K562 (cell line): ENCODE measurements at regions not wholly inside any gene's neighbourhood (a gene's known extent, or its start where the extent isn't known, plus 50 kb on each side); places are given as distances from the start of the nearest gene placed in this dataset.

ENCODE experiments used
- ATF1 ChIP-seq, 2 experiments: fragments of 450-650 bp in 1 of 2; IDR thresholded peaks; 2 replicates each; pipeline ENCODE4 v1.6.1; 2016; ENCODE audit warnings: missing compliant biosample characterization in 1 of 2, missing genetic modification characterization in 1 of 2
- BACH1 ChIP-seq: fragments of 200-800 bp; sonication (Bioruptor generic); IDR thresholded peaks from 2 replicates; pipeline ENCODE4 v1.6.1; 2016; ENCODE audit warnings: missing genetic modification characterization, missing compliant biosample characterization
- CHD1 ChIP-seq: fragments of 200-600 bp; sonication (generic); IDR thresholded peaks from one replicate; pipeline ENCODE4 v1.6.1; 2012; ENCODE audit warnings: mild to moderate bottlenecking, moderate library complexity, low read length, inconsistent platforms
- CHD4 ChIP-seq: fragments of 200-600 bp; sonication (generic); IDR thresholded peaks from 3 replicates; pipeline ENCODE4 v1.6.1; 2012; ENCODE audit warnings: low read depth, mild to moderate bottlenecking, mixed read lengths, low read length, inconsistent platforms; ENCODE audit not compliant: insufficient read depth, insufficient replicate concordance, poor library complexity, severe bottlenecking
- POU5F1 ChIP-seq: fragments of 150-350 bp; IDR thresholded peaks from 2 replicates; pipeline ENCODE4 v1.6.1; 2014; ENCODE audit warnings: borderline replicate concordance, low read length, low read depth, mild to moderate bottlenecking; ENCODE audit not compliant: partially characterized antibody
- RBM17 ChIP-seq: fragments of 200-400 bp; formaldehyde crosslinking; IDR thresholded peaks from 2 replicates; pipeline ENCODE4 v1.6.1; 2017; ENCODE audit warnings: low read depth, mild to moderate bottlenecking, low read length, borderline replicate concordance
- SLC30A9 ChIP-seq: fragments of 250-450 bp; sonication (Bioruptor Pico); IDR thresholded peaks from 2 replicates; pipeline ENCODE4 v1.8.0; 2022; ENCODE audit warnings: mild to moderate bottlenecking, moderate library complexity
- SMAD2 ChIP-seq: fragments of 150-350 bp; IDR thresholded peaks from 2 replicates; pipeline ENCODE4 v1.6.1; 2014; ENCODE audit warnings: low read depth, mild to moderate bottlenecking, low read length
- SP2 ChIP-seq: IDR thresholded peaks from 2 replicates; pipeline ENCODE4 v1.6.1; 2011; ENCODE audit warnings: mild to moderate bottlenecking, low read depth, low read length, moderate library complexity; ENCODE audit not compliant: poor library complexity, severe bottlenecking; ENCODE audit errors: extremely low read depth
- ZNF3 ChIP-seq: fragments of 250-450 bp; sonication (Bioruptor Pico); IDR thresholded peaks from 2 replicates; pipeline ENCODE4 v1.5.0; 2021; ENCODE audit warnings: mild to moderate bottlenecking, moderate library complexity
- TF ChIP-seq, protein P1 (sequence below), 2 experiments: IDR thresholded peaks; 2 replicates each; pipeline ENCODE4 v1.6.1; 2011; ENCODE audit warnings: borderline replicate concordance in 1 of 2, control low read depth in 1 of 2, low read depth in 1 of 2, low read length in 1 of 2, mild to moderate bottlenecking in 1 of 2, mixed read lengths in 1 of 2, moderate library complexity in 1 of 2; ENCODE audit not compliant: insufficient read depth in 1 of 2, insufficient read length in 1 of 2, poor library complexity in 1 of 2, severe bottlenecking in 1 of 2; ENCODE audit errors: extremely low read depth in 1 of 2
- TF ChIP-seq, protein P2 (sequence below), 3 experiments: IDR thresholded peaks in 2 of 3; conservative IDR thresholded peaks in 1 of 3; 2 replicates each; pipeline ENCODE4 v1.5.1; 2011 to 2012; ENCODE audit warnings: low read length in 3 of 3, mild to moderate bottlenecking in 3 of 3, control low read depth in 2 of 3, improper control_type of control experiment in 1 of 3, inconsistent platforms in 1 of 3, low read depth in 1 of 3, mixed read lengths in 1 of 3, moderate library complexity in 1 of 3; ENCODE audit not compliant: insufficient read depth in 2 of 3
- TF ChIP-seq, protein P3 (sequence below): fragments of 250-450 bp; sonication (Bioruptor Pico); IDR thresholded peaks from 2 replicates; pipeline ENCODE4 v1.6.1; 2021; ENCODE audit warnings: mild to moderate bottlenecking

DNA sequence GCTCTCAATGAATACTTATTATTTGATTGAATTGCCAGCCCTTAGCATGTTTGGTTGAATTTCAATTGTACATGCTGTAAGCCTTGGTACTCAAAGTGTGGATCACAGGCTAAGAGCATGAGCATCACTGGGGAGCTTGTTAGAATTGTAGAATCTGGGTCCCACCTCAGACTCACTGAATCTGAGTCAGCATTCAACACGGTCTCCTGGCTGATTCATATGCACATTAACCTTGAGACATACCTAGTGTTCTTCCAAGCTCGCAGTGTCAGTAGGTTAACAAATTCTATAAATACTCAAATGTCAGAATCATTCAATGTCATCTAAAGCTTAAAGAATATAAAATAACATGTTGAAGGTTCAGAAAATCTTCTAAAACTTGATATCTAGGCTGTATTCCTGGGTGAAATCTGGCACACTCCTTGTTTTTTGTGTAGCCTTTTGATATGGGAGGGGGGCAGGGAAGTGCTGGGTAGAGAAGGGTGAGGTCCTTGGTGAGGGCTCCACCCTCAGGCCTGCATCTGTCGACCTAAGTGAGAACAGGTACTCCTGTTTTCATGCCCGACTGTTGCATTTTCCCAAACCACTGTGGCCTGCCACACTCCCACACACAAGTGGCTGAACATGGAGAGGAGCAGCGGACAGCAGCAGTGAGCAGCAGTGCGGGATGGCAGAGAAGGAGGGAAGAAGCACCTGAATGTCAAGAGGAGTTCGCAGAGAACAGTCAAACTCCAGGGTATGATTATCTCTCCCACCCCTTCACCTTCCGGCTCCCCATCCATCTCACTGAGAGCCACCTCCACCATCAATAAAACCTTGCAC lies 529.6 kb upstream of the IGFBP7 start (continued):
- TF ChIP-seq, protein P1, sequence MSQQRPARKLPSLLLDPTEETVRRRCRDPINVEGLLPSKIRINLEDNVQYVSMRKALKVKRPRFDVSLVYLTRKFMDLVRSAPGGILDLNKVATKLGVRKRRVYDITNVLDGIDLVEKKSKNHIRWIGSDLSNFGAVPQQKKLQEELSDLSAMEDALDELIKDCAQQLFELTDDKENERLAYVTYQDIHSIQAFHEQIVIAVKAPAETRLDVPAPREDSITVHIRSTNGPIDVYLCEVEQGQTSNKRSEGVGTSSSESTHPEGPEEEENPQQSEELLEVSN (IDR thresholded peaks at IDR 0.05; ENCODE audit: borderline replicate concordance in 1 of 2, extremely low read depth in 1 of 2, insufficient read depth in 1 of 2, insufficient read length in 1 of 2, low read depth in 1 of 2, low read length in 1 of 2, poor library complexity in 1 of 2, severe bottlenecking in 1 of 2): no peak
- TF ChIP-seq SLC30A9 (CRISPR knock-in tag): no peak
- TF ChIP-seq SP2: no peak
- TF ChIP-seq CHD4: no peak
- no peak for TF ChIP-seq BACH1 (tag)
- TF ChIP-seq, protein P2, sequence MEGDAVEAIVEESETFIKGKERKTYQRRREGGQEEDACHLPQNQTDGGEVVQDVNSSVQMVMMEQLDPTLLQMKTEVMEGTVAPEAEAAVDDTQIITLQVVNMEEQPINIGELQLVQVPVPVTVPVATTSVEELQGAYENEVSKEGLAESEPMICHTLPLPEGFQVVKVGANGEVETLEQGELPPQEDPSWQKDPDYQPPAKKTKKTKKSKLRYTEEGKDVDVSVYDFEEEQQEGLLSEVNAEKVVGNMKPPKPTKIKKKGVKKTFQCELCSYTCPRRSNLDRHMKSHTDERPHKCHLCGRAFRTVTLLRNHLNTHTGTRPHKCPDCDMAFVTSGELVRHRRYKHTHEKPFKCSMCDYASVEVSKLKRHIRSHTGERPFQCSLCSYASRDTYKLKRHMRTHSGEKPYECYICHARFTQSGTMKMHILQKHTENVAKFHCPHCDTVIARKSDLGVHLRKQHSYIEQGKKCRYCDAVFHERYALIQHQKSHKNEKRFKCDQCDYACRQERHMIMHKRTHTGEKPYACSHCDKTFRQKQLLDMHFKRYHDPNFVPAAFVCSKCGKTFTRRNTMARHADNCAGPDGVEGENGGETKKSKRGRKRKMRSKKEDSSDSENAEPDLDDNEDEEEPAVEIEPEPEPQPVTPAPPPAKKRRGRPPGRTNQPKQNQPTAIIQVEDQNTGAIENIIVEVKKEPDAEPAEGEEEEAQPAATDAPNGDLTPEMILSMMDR (IDR thresholded peaks at IDR 0.05 in 2 of 3, conservative IDR thresholded peaks at IDR 0.05 in 1 of 3; ENCODE audit: insufficient read depth in 2 of 3, low read depth in 1 of 3, low read length in 3 of 3): no peak
- TF ChIP-seq, protein P3, sequence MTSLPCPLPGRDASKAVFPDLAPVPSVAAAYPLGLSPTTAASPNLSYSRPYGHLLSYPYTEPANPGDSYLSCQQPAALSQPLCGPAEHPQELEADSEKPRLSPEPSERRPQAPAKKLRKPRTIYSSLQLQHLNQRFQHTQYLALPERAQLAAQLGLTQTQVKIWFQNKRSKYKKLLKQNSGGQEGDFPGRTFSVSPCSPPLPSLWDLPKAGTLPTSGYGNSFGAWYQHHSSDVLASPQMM: no peak
- no peak for TF ChIP-seq CHD1
- no peak for TF ChIP-seq ATF1 (CRISPR knock-in tag; IDR thresholded peaks at IDR 0.05)
- no peak for TF ChIP-seq ATF1 (tag; IDR thresholded peaks at IDR 0.05)
- no peak for TF ChIP-seq ZNF3 (CRISPR knock-in tag)
- no peak for TF ChIP-seq POU5F1
- TF ChIP-seq SMAD2: no peak
- TF ChIP-seq RBM17: no peak
